Stimulated activated naive CD8-positive, alpha-beta T cell treated with anti-CD3 and anti-CD28 coated beads, Interleukin-15, Interleukin-2, amounts not matched to agents 100 U/mL and 50 U/mL, for 24 hours (primary cell): ENCODE measurements at regions not wholly inside any gene's neighbourhood (a gene's known extent, or its start where the extent isn't known, plus 50 kb on each side); places are given as distances from the start of the nearest gene placed in this dataset.
"Not testable (repeated sequence)": the region's sequence is repeated elsewhere in the genome, so short reads cannot be mapped to it uniquely, and the experiment has no call there.

ENCODE experiments used
- ATAC-seq: fragments of 150-1000 bp; cut with Tn5 transposase; one replicate; pipeline ENCODE4 v1.10.0; 2021
- DNase-seq: peaks from one replicate; pipeline ENCODE4 v3.0.0; 2021

DNA sequence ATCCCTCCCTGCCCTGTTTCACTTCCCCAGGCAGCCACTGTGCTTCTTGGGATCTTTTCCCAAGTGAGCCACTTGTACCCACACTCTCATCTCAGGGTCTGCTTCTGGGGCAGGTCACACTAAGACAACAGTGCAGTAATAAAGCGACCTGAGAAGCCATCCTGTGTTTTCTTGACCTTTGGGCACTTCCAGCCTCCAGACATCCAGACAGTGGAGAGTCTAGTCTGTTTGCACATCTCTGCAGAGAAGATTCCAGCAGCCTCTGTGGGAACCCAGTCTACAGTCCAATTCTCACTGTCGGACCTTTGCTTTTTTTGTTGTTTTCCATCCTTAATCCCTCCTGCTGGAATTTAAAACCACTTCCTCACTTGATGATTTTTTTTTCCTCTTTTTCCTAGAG, 50.3 kb upstream of the ATP6AP2 start:
- DNase-seq: no peak
- no peak for ATAC-seq

DNA sequence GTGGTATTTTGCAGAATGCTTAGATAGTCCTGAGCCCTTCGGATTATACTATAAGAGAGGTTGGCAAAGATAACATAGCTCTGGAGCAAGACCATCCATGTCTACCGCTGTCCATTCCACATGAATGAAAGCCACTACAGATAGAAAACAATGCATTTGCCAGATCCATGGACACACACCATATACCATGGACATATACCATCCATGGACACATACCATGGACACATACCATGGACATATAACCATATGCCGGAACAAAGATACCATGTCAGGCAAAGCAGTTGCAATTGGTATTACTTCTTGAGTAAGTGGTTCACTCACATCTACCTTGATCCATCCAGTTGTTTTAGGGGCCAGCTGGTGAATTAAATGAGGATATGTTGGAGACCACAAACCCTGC, 53.2 kb upstream of the ATP6AP2 start:
- DNase-seq (no peak), ATAC-seq (no peak)

DNA sequence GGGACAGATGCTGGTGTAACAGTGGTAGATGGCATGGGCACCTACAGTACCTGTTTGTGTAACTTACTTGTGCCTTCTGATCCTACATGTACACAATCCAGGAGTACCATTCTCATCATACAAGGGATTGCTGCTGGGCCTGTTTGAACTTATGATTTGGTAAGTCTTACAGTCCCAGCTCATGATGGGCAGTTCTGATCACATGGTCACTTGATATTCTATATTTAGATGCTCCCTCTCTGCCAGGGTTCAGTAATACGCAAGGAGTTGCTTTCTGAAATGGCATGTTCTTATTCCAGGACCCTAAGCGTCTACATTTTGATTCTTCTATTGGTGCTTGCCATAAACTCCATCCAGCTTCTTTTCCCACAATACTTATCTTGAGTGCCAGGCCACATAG, 54.4 kb upstream of the ATP6AP2 start:
- ATAC-seq: no peak

DNA sequence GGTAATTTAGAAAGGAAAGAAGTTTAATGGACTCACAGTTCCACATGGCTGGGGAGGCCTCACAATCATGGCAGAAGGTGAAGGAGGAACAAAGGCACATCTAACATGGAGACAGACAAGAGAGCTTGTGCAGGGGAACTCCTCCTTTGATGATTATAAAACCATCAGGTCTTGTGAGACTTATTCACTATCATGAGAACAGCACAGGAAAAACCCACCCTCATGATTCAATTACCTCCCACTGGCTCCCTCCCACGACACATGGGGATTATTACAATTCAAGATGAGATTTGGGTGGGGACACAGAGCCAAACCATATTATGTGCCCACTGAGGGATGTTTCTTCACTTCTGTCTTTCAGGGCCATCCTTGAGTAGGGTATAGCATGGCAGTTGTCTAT, 54.9 kb upstream of the ATP6AP2 start:
- not testable (repeated sequence) for DNase-seq, ATAC-seq

More for the DNA sequence above, 54.4 kb upstream of the ATP6AP2 start:
- DNase-seq: no peak

DNA sequence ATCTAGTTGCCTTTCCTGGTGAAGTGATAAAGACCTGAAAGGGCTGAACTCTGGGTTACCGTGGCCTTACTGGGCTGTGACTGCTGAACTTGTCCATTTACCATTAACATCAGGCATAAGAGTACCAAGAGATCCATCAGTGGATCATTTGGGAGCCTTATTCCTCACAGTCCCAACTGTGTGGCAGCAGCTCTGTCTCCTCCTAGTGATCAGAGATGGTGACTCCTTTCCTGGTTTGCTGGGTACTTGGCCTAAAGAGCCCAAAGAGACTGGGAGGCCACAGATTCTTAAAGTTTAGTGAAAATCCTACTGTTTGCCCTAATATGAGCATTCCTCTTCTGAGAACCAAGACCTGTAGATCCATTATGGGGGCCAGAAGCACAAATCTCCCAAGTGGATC, 56.3 kb upstream of the ATP6AP2 start:
- no peak for ATAC-seq

DNA sequence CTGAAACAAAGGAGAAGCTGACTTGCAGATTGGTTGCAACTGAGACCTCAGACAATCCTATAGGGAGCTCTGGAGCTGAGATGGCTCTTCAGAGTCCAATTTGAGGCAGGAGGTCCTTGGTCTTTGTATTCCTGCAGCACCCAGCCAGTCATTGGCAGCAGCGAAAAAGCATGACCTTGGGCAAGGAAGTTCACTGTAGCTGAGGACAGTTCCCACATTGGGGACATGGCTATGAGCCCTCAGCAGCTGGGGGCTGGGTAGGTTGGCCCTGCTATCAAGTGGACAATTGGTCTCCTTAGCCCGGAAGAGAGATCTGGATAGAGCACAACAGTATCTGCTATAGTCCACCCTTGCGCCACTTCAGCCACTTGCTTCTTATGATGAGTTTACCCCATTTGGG, 56.9 kb upstream of the ATP6AP2 start:
- no peak for DNase-seq
- no peak for ATAC-seq

More for the DNA sequence above, 56.3 kb upstream of the ATP6AP2 start:
- no peak for DNase-seq

DNA sequence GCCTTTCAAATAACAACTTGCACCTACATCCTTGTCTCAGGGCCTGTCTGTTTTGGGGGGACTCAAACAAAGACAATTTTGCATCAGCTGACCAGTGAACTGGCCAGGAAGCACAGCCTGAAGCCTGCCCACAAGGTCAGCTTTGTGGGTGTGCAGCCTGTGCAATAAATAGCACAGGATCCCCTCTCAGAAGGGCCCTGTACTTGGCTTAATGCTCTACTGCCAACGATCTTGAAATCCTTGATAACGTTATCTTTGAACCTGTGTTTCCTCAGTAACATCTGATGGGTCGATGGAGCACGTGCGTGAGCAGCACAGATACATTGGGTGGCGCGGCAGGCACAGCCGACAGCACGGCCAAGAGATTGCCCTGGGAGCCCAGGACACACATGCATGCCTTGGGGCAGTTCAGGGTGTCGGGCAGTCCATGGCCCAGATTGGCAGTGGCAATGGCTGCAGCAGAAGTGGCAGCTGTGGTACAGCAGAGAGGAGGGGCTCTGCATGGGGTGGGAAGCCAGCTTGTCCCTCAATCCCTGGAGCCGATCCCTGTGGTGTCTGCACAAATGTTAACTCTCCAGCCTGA, 58.8 kb upstream of the ATP6AP2 start:
- ATAC-seq: no peak
- no peak for DNase-seq

DNA sequence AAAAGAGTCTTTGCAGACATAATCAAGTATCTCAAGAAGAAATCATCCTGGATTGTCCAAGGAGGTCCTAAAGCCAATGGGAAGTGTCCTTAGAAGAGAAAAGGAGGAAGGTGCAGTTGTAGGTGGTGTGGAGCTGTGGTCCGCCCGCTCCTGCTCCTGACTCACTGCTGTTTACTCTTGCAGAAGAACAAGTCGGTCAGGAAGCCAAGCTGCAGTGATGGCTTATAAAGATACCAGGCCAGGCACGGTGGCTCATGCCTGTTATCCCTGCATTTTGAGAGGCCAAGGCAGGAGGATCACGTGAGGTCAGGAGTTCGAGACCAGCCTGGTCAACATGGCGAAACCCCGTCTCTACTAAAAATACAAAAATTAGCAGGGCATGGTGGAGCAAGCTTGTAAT, 66.4 kb upstream of the ATP6AP2 start:
- ATAC-seq: no peak
- no peak for DNase-seq

DNA sequence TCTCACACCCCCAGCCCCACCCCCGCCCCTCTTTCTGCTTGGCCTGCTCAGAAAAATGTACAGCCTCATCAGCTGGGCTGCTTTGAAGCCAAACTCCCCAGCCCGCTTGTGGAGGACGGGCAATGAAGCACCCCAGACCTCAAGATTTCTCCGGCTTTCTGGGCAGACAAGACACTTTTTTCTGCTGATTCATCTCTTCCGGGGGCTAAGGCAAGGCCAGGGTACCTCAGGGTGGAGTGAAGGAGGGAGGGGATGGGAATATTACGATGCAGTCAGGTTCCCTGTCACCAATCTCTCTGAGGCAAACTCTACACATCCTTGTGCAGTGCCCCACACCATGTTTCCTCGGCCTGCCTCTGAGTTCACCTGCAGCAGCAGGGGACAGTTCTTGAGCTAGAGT, 66.9 kb upstream of the ATP6AP2 start:
- no peak for ATAC-seq
- no peak for DNase-seq

DNA sequence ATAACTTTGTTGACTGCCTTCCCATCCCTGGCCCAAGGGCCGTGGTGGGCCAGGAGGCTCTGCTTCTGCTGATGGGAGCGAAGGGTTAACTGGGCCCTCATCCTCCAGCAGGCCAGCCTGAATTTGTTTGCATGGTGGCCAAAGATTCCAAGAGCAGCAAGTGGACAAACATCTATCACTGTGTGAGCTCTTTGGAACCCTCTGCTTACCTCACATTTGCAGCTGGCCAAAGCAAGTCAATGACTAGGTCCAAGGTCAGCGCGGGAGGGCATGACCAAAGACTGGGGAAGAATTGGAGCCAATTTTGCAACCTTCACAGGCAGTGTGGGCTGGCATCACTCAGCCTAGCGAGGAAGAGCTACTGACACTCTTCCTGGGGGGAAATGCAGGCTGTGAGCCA, 67.8 kb upstream of the ATP6AP2 start:
- no peak for ATAC-seq
- DNase-seq: no peak

DNA sequence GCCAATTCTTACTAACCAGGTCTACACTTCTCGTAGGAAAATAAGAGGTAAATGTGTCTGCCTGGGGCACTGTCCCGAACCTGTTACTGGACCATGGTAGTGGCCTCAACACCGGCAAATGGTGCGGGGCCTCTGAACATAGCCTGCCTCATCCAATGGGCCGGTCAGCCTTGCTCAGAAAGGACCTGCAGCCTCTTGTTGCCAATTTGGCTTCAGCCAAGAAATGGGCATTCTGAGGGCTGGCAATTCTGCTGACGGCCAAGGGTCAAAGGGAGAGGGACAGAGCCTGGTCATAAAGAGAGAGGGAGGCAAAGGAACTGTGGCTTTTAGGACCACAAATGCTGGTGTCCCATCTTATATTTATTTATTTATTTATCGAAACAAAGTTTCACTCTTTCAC, 69.5 kb upstream of the ATP6AP2 start:
- ATAC-seq: no peak
- no peak for DNase-seq

DNA sequence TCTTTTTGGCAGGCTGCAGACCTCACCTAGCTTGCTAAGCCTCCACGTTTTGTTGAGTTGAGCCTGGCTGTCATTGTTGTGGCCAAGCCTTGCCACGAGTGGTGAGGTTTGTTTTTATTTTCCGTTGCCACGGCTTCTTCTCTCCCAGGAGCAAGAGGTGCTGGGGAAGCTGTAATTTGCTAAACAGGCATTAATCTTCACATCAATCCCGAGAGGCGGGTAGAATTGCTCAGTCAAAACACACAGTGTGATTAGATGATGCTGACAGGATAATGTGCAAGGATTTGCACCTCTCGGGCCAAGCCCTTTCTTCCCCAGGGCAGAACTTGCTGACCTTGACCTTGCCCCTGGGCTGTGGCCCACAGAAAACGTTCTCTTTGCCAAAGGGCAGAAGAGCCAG, 72.2 kb upstream of the ATP6AP2 start:
- ATAC-seq (no peak), DNase-seq (no peak)

DNA sequence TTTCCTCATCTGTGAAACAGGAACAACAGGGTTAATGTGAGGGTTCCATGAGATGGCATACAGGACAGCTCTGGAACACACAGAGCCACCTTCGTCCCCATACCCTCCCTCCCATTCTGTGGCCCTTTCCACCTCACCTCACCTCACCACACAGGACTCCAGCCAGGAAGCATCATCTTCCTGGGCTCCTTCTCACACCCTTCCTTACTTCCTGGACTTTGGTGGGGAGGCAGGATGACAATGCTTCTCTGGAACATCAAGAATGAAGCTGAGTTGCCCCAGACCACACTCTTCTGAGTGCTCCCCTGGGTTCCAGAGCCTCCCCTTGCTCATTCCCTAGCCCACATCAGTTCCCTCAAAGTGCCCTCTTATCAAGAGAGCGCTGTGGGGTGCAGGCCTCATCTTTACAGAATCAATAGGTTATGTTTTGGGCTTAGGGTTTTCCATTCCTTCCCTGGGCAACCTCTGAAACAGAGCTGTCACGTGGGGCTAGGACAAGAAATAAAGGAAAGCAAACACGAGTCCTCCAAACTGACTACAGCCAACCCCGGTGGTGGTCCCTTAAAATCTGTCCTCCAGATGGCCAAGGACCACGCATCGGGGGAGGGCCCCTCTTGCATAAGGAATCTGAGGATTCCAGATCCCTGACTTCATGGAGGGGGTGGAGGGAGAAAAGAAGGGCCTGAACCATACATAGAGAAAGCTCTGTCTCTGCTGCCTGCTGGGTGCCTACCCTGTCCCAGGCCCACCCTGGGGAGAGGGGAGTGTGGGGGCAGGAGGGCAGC, 74.4 kb upstream of the ATP6AP2 start:
- ATAC-seq (no peak), DNase-seq (no peak)

DNA sequence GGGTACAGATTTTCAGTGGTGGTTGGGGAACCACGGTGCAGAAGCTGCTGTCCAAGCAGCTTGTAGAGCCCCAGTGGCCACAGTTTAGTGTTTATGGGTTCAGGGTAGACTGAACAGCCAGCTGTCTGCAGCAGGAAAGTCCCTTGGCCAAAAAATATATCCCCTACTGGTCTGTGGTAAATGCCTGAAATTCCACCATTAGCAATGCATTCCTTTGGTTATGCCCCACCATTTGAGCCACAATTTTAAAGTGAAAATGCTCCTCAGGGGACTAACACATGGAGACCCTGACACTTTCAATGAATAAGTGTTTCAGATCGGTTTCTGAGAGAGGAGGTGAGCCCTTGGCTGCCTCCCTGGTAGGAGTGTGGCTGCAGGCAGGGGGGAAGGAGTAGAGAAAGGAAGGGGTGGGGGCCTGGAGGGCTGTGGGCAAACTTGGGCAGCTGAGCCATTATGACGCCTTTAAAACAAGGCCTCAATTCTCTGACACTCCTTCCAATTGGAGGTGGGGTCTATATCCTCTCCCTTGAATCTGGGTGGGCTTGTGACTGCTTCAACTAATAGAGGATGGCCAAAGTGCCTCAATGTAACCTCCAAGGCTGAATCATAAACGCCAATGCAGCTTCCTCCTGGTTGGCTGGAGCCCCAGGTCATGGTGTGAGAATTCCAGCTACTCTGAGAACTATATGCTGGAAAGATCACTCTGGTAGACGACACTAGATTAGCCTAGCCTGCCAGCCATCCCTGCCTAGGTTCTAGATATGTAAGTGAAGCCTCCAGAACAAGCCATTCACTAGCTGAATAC, 75.8 kb upstream of the ATP6AP2 start:
- ATAC-seq (no peak), DNase-seq (no peak)

DNA sequence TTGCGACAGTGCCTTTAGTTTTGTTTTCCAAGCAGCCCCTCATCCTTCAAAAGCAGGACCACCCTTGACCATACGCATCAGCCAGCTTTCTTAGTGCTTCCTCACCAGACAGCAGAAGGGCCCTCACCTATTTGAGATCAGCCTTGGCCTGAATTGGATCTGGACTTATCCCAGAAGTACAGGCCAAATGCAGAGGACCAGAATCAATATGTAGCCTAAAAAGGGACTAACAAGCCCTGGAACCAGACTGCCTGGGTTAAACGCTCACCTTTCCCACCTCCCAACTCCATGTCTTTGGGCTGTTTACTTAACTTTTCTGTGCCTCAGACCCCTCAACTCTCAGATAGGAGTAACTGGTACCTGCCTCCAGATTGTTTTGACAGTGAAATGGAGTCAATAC, 77.7 kb upstream of the ATP6AP2 start:
- DNase-seq: no peak
- no peak for ATAC-seq

DNA sequence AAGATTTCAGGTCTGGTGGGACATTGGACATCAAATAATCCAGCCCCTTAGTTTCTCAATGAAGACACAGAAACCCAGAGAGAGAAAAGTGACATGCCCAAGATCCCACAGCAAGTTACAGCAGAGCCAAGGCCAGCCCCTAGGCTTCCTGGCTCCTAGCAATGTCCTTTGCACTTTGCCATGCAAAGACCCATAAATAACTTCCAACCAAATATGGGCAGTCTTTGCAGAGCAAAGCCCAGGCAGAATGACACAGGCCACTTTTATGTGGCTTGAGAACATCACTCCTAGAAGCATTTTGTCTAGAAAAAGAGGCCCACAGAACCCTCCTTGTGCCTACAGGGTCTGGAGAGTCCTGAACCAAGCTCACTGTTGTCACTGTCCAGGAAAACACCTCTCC, 78.1 kb upstream of the ATP6AP2 start:
- ATAC-seq (no peak), DNase-seq (no peak)

DNA sequence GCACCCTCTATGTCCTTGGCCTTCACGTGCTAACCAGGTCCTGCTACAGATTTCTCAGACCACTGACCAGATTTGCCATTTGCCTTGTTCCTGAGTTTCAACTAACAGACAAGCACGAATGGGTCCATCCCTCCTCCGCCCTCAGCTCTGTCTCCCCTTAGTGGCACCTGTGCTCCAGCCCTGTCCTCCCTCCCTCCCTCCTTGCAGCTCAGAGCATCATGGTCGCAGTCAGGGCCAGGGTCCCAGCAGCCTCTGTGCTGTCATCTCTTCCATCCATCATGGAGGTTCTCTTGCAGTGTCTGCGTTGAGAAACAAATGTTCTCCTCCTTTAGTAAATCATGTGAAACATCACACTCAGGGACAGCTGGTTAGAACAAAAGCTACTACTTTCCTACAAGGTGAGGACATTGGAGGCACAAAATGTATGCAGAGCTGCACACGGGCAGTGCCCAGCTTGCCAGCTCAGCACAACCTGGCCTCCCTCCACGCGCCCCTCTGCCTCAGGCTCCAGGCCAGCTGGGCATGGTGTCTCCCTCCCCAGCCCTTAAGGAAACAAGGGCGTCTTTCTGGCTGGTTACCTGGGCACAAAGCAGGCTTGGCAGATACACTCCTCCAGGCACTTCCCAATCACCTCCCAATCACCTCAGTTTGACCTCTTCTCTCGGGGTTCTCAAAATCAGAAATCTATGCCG, 79.5 kb upstream of the ATP6AP2 start:
- ATAC-seq (no peak), DNase-seq (no peak)

DNA sequence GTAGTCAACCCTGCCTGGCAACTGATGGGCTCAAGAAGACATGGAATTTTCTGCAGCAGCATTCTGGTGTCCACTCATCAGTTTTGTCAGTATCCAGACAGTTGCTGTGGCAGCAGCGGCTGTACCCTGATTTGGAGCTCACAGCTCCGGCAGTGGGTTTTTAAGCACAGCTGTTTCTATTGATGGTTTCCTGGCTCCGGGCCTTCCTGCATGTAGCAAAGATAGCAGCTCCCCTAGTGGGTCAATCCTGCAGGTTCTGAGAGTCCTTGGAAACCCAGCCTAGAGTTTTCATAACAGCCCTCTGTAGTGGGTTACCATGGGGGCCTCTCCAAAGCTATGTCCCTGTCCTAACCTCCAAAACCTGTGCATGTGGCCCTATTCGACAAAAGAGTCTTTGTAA, 84.0 kb upstream of the ATP6AP2 start:
- no peak for DNase-seq
- no peak for ATAC-seq

DNA sequence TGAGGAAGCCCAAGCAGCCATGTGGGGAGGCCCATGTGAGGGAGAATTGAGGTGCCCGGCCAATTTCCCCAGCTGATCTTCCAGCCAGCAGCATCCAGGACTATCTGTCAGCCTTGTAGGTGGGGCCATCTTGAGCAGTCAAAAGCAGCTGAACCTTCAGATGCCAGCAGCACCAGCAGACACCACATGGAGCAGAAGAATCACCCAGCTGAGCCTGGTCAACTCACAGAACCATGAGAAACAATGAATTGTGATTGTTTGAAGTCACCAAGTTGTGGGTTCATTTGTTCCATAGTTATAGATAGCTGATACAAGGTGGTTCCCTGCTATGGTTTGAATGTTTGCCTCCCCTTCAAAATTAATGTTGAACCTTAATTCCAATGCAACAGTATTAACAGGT, 85.1 kb upstream of the ATP6AP2 start:
- DNase-seq: no peak

DNA sequence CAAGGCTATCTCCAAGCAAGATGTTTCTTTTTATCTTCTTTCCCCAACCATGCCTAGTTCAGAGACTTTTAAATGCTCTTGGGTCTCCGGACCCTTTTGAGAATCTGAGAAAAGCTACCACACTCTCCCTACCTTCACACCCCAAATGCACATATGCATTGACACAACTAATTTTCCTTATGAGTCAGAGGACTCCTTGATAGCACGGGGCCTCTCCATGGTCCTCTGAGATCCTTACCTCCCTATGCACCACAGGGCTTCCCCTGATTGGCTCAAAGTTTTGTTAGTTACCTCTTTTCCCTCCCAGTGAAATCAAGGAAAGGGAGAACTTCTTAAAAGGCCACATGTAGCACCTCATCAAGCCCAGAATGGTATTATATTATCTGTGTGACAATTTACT, 86.8 kb upstream of the ATP6AP2 start:
- no peak for ATAC-seq
- DNase-seq: no peak

More for the DNA sequence above, 85.1 kb upstream of the ATP6AP2 start:
- no peak for ATAC-seq

DNA sequence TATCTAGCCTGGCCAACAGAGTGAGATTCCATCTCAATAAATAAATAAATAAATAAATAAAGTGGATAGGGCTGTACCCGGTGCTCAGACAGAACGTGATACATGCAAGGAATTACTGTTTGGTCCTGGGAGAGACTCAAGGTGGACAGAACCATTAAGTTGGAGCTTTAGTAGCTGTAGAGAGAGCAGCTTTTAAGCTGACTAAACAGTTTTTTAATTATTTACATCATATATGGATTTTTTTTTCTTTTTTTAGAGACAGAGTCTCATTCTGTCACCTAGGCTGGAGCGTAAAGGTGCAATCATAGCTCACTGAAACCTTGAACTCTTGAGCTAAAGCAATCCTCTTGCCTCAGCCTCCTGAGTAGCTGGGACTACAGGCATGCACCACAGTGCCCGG, 92.5 kb upstream of the ATP6AP2 start:
- no peak for DNase-seq
- ATAC-seq: no peak

DNA sequence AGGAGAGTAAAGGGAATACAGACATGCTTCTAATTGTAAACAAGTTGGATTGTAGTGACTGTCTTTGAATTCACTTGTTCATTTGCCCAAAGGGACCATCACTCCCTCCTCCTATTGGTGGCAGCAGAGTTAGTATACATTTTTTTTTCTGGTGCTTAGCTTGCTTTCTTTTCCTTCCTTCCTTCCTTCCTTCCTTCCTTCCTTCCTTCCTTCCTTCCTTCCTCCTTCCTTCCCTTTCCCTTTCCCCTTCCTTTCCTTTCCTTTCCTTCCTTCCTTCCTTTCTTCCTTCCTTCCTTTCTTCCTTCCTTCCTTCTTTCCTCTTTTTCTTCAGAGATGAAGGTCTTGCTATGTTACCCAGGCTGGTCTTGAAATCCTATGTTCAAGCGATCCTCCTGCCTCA, 94.8 kb upstream of the ATP6AP2 start:
- DNase-seq (no peak), ATAC-seq (no peak)
